Smooth muscle cell (in vitro differentiated cells): ENCODE measurements at regions not wholly inside any gene's neighbourhood (a gene's known extent, or its start where the extent isn't known, plus 50 kb on each side); places are given as distances from the start of the nearest gene placed in this dataset.
A peak's percentile ranks its signal among the peaks of the same experiment; 100 is the strongest.

Experiments used
- DNase-seq: peaks from one replicate; lab custom pipeline; 2025; ENCODE audit not compliant: unreplicated experiment; lab: John Stamatoyannopoulos, UW
- H2AFZ ChIP-seq: fragments of 200-600 bp; sonication (generic); 2 replicates; pipeline ENCODE4 v1.6.0; 2016; ENCODE audit warnings: antibody characterized with exemption, low read depth, mild to moderate bottlenecking
- H3F3A ChIP-seq: fragments of 200-600 bp; sonication (generic); 2 replicates; pipeline ENCODE4 v1.6.0; 2017; ENCODE audit warnings: antibody characterized with exemption, low read depth
- H3K27ac ChIP-seq: fragments of 200-600 bp; sonication (generic); 2 replicates; pipeline ENCODE4 v1.5.1; 2016; ENCODE audit warnings: low read depth, mild to moderate bottlenecking
- H3K27me3 ChIP-seq: fragments of 200-600 bp; sonication (generic); 2 replicates; pipeline ENCODE4 v1.6.1; 2016; ENCODE audit warnings: low read depth, mild to moderate bottlenecking
- H3K36me3 ChIP-seq: fragments of 200-600 bp; sonication (generic); 2 replicates; pipeline ENCODE4 v1.5.1; 2016; ENCODE audit warnings: low read depth
- H3K4me1 ChIP-seq: fragments of 200-600 bp; sonication (generic); 2 replicates; pipeline ENCODE4 v1.5.1; 2016; ENCODE audit warnings: low read depth
- H3K4me2 ChIP-seq: fragments of 200-600 bp; sonication (generic); 2 replicates; pipeline ENCODE4 v1.6.0; 2016; ENCODE audit warnings: mild to moderate bottlenecking
- H3K4me3 ChIP-seq: fragments of 200-600 bp; sonication (generic); 2 replicates; pipeline ENCODE4 v1.5.1; 2016; ENCODE audit warnings: mild to moderate bottlenecking
- H3K79me2 ChIP-seq: fragments of 200-600 bp; sonication (generic); 2 replicates; pipeline ENCODE4 v1.6.0; 2016; ENCODE audit warnings: low read depth, mild to moderate bottlenecking
- H3K9ac ChIP-seq: fragments of 200-600 bp; sonication (generic); 2 replicates; pipeline ENCODE4 v1.6.0; 2016; ENCODE audit warnings: low read depth
- H3K9me3 ChIP-seq: fragments of 200-600 bp; sonication (generic); replicated peaks from 2 replicates; pipeline ENCODE4 v1.5.1; 2016; ENCODE audit warnings: low read depth
- H4K20me1 ChIP-seq: fragments of 200-600 bp; sonication (generic); 2 replicates; pipeline ENCODE4 v1.6.0; 2016; ENCODE audit warnings: low read depth
- CTCF ChIP-seq: fragments of 200-600 bp; sonication (generic); IDR thresholded peaks from 2 replicates; pipeline ENCODE4 v1.5.1; 2017; ENCODE audit warnings: borderline replicate concordance, mild to moderate bottlenecking, antibody characterized with exemption; ENCODE audit not compliant: insufficient read depth, poor library complexity, severe bottlenecking
- WGBS: methylation state at CpG from one replicate; pipeline ENCODE4 v1.1.7; 2016; ENCODE audit warnings: low lambda C conversion rate; 5-methylcytosine and 5-hydroxymethylcytosine counted together

DNA sequence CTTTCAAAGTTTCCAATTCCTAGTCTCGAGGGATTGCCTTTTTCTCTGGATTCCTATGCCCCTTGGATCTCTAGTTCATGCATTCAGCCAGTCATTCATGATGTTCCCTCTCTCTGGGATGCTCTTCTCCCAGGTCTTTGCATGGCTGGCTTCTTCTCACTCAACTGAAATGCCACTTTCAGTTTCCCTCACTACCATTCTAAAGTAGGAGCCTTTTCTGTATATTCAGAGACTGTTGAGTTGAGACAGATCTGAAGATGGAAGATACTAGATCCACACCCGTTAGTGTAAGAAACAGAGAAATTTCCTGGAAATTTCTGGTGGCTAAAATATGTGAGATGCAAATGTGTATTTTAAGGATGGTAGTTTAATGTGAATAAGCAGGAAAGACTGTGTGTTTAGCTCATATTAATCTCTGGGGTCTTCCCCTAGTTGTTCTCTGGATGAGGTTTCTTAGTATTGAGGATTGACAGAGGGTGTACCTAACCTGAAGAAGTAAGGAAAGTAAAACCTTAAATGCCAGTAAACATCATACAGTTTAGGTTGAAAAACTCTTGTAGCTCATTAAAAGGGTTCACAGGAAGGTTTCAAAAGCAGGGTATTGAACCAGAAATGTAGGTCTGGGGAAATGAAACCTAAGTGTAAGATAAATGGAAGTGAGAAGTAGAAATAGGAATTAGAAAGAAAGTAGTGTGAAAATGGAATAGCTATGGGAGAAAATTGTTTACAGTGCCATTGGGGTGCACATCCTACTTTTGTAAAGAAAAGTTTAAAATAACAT is 331.3 kb downstream of the NDFIP2 start:
- no peak overlapping the region for H3K4me2 ChIP-seq
- H4K20me1 ChIP-seq: no peaks in the 10 kb centered on the region
- TF ChIP-seq CTCF: no peak
- no peak overlapping the region for H3K4me3 ChIP-seq
- H3K9me3 ChIP-seq: no peaks in the 10 kb centered on the region
- no peak for DNase-seq
- no peak overlapping the region for H3K9ac ChIP-seq
- 96% methylated on average over 2 of the region's 2 CpGs for WGBS
- H3K36me3 ChIP-seq: no peaks in the 10 kb centered on the region
- no peak overlapping the region for H2AFZ ChIP-seq
- no peaks in the 10 kb centered on the region for H3K27me3 ChIP-seq
- H3K79me2 ChIP-seq: no peaks in the 10 kb centered on the region
- no peak overlapping the region for H3K27ac ChIP-seq
- H3K4me1 ChIP-seq: no peaks in the 10 kb centered on the region
- no peaks in the 10 kb centered on the region for H3F3A ChIP-seq

DNA sequence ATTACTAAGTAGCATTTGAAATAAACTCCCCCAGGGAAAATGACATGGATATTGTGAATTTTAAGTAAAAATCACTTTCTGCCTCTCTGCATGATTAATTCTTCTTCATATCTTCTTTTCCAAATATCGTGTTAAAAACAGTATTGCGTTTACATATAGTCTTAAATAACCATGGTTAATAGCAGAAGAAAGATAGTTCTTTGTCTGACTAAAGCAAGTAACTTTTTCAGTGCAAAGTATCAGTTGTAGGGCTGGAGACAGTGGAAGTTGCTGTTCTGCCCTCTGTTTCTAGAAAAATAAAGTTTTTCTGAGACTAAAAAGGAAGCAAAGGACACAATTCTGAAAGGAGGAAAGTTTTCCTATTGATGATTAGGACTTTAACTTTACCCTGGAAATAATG is 330.2 kb downstream of the NDFIP2 start:
- DNase-seq: no peak
- no peaks in the 10 kb centered on the region for H3K79me2 ChIP-seq
- WGBS: 50% methylated on average over 2 of the region's 2 CpGs
- no peaks in the 10 kb centered on the region for H3K27me3 ChIP-seq
- peak overlapping the region; percentile 48 for H2AFZ ChIP-seq
- no peaks in the 10 kb centered on the region for H4K20me1 ChIP-seq
- H3K36me3 ChIP-seq: no peaks in the 10 kb centered on the region
- TF ChIP-seq CTCF: no peak
- H3K4me3 ChIP-seq: no peak overlapping the region
- H3K4me1 ChIP-seq: no peaks in the 10 kb centered on the region
- no peaks in the 10 kb centered on the region for H3F3A ChIP-seq
- H3K9ac ChIP-seq: no peak overlapping the region
- H3K4me2 ChIP-seq: peak overlapping the region; percentile 55
- no peaks in the 10 kb centered on the region for H3K9me3 ChIP-seq
- no peak overlapping the region for H3K27ac ChIP-seq

- DNase-seq: no peak
- no peaks in the 10 kb centered on the region for H3K79me2 ChIP-seq
- H3K36me3 ChIP-seq: no peaks in the 10 kb centered on the region
- H3K4me3 ChIP-seq: no peak overlapping the region
- no peaks in the 10 kb centered on the region for H4K20me1 ChIP-seq
- no peaks in the 10 kb centered on the region for H3K27me3 ChIP-seq
- H3K4me2 ChIP-seq: peak overlapping the region; percentile 55
- no peak overlapping the region for H3K27ac ChIP-seq
- TF ChIP-seq CTCF: no peak
- H2AFZ ChIP-seq: no peak overlapping the region
- H3K9ac ChIP-seq: no peak overlapping the region
- H3K9me3 ChIP-seq: no peaks in the 10 kb centered on the region
- no peaks in the 10 kb centered on the region for H3K4me1 ChIP-seq
- 8% methylated on average over 4 of the region's 4 CpGs for WGBS
- H3F3A ChIP-seq: no peaks in the 10 kb centered on the region
Observed at GRCh38 chr13:79810669-79811068, 329.7 kb downstream of the NDFIP2 start.

DNA sequence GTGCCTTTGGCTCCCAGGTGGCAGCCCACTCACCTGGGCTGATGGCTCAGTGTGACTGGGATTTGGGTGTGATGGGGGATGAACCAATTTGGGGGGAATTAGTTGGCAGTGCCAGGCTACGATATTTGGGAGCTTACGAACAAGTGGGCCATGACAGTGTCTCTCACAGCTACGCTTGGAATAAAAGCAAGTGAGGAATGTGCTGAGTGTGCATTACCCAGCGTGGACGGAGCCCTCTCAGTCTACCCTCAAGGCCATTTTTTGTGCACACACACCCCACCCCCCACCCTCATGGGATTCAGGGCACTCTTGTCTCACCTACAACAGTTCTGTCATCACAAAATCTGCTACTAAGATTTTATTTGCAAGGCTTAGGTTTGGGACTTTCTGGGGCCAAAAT is 329.1 kb downstream of the NDFIP2 start:
- no peak overlapping the region for H3K4me3 ChIP-seq
- TF ChIP-seq CTCF: no peak
- H3K4me2 ChIP-seq: no peak overlapping the region
- H2AFZ ChIP-seq: no peak overlapping the region
- no peaks in the 10 kb centered on the region for H3F3A ChIP-seq
- no peak overlapping the region for H3K9ac ChIP-seq
- DNase-seq: no peak
- no peaks in the 10 kb centered on the region for H3K79me2 ChIP-seq
- H3K27me3 ChIP-seq: no peaks in the 10 kb centered on the region
- 80% methylated on average over 5 of the region's 5 CpGs for WGBS
- no peaks in the 10 kb centered on the region for H3K4me1 ChIP-seq
- no peaks in the 10 kb centered on the region for H3K36me3 ChIP-seq
- no peaks in the 10 kb centered on the region for H3K9me3 ChIP-seq
- H3K27ac ChIP-seq: no peak overlapping the region
- H4K20me1 ChIP-seq: no peaks in the 10 kb centered on the region
